B cell (primary cell): ENCODE measurements at regions not wholly inside any gene's neighbourhood (a gene's known extent, or its start where the extent isn't known, plus 50 kb on each side); places are given as distances from the start of the nearest gene placed in this dataset.

Source experiments
- ATAC-seq: fragments of 200-7000 bp; cut with Tn5 transposase; one replicate; pipeline ENCODE4 v1.10.0; 2021; ENCODE audit warnings: low read depth, mild to moderate bottlenecking, moderate number of reproducible peaks, moderate library complexity
- CTCF ChIA-PET: fragments of 350-600 bp; sonication (Branson Sonifier 250); formaldehyde crosslinking; loops from one replicate; lab custom pipeline; 2021; ENCODE audit warnings: antibody characterized with exemption, inconsistent platforms; lab: Charles Lee
- POLR2A ChIA-PET: fragments of 350-600 bp; sonication (Branson Sonifier 250); formaldehyde crosslinking; loops from one replicate; lab custom pipeline; 2021; ENCODE audit warnings: antibody characterized with exemption; lab: Charles Lee
- DNase-seq: peaks from one replicate; pipeline ENCODE4 v3.0.0; 2013
- H2AFZ ChIP-seq: 2 replicates; pipeline ENCODE4 v1.6.1; 2012; ENCODE audit warnings: mild to moderate bottlenecking, low read depth, low read length; ENCODE audit not compliant: insufficient read depth, poor library complexity, severe bottlenecking
- H3K27ac ChIP-seq, 2 donors: 1 replicate in 1 of 2; 2 replicates in 1 of 2; pipeline ENCODE4 v1.5.1; 2012 to 2013; ENCODE audit warnings: low read length in 2 of 2, mild to moderate bottlenecking in 2 of 2, moderate library complexity in 1 of 2
- H3K27me3 ChIP-seq, 4 experiments: fragments of 200-600 bp in 1 of 4; sonication (generic) in 1 of 4; replicated peaks in 1 of 4; 1 replicate in 2 of 4; 2 replicates in 2 of 4; pipeline versions ENCODE4 v1.6.1 to v1.7.0; 2013 to 2016; ENCODE audit warnings: low read length in 3 of 4, mild to moderate bottlenecking in 2 of 4, mixed read lengths in 1 of 4, moderate library complexity in 1 of 4; ENCODE audit not compliant: insufficient read depth in 4 of 4, control insufficient read depth in 3 of 4; ENCODE audit errors: control extremely low read depth in 1 of 4
- H3K36me3 ChIP-seq, 2 experiments: replicated peaks in 1 of 2; 1 replicate in 1 of 2; 2 replicates in 1 of 2; pipeline versions ENCODE4 v1.6.1 to v1.7.1; 2013; ENCODE audit warnings: low read length in 1 of 2; ENCODE audit not compliant: insufficient read depth in 2 of 2, control insufficient read depth in 1 of 2; ENCODE audit errors: control extremely low read depth in 1 of 2, extremely low read depth in 1 of 2
- H3K4me1 ChIP-seq, 2 donors: fragments of 200-600 bp in 1 of 2; sonication (generic) in 1 of 2; 1 replicate in 1 of 2; 2 replicates in 1 of 2; pipeline versions ENCODE4 v1.5.1 to v1.6.1; 2013 to 2017; ENCODE audit warnings: low read length in 2 of 2; ENCODE audit not compliant: control insufficient read depth in 2 of 2, insufficient read depth in 2 of 2
- H3K4me2 ChIP-seq: replicated peaks from 2 replicates; pipeline ENCODE3; 2012; ENCODE audit warnings: mild to moderate bottlenecking, low read depth, low read length; ENCODE audit not compliant: poor library complexity, severe bottlenecking
- H3K4me3 ChIP-seq, 5 experiments: fragments of 200-600 bp in 1 of 5; sonication (generic) in 1 of 5; 1 replicate in 3 of 5; 2 replicates in 2 of 5; pipeline versions ENCODE4 v1.5.1 to v1.7.0; 2011 to 2016; ENCODE audit warnings: low read length in 4 of 5, mild to moderate bottlenecking in 4 of 5, low read depth in 2 of 5, control low read depth in 1 of 5, moderate library complexity in 1 of 5; ENCODE audit not compliant: insufficient read depth in 1 of 5; ENCODE audit errors: control extremely low read depth in 1 of 5, extremely low read depth in 1 of 5
- H3K79me2 ChIP-seq: fragments of 200-600 bp; sonication (generic); one replicate; pipeline ENCODE4 v1.6.0; 2016; ENCODE audit warnings: low read length; ENCODE audit not compliant: control insufficient read depth, insufficient read depth
- H3K9ac ChIP-seq: fragments of 200-600 bp; sonication (generic); 2 replicates; pipeline ENCODE4 v1.6.1; 2017; ENCODE audit warnings: mild to moderate bottlenecking, low read length, moderate library complexity
- H3K9me3 ChIP-seq, 3 donors: one replicate each; pipeline versions ENCODE4 v1.6.1 to v1.7.1; 2013; ENCODE audit warnings: low read length in 2 of 3; ENCODE audit not compliant: control insufficient read depth in 2 of 3, insufficient read depth in 1 of 3; ENCODE audit errors: control extremely low read depth in 1 of 3
- H4K20me1 ChIP-seq: 2 replicates; pipeline ENCODE4 v1.6.0; 2012; ENCODE audit warnings: mild to moderate bottlenecking, low read length; ENCODE audit not compliant: insufficient read depth, control insufficient read depth, poor library complexity, severe bottlenecking
- H3K27ac Mint-ChIP-seq: one replicate; pipeline ENCODE4 v1.8.0; 2021; ENCODE audit warnings: mixed read lengths
- H3K27me3 Mint-ChIP-seq: one replicate; pipeline ENCODE4 v1.8.0; 2021; ENCODE audit warnings: mixed read lengths
- H3K4me1 Mint-ChIP-seq: one replicate; pipeline ENCODE4 v1.8.0; 2021; ENCODE audit warnings: mixed read lengths
- H3K4me3 Mint-ChIP-seq: one replicate; pipeline ENCODE4 v1.8.0; 2021; ENCODE audit warnings: mixed read lengths
- H3K9me3 Mint-ChIP-seq: one replicate; pipeline ENCODE4 v1.8.0; 2022; ENCODE audit warnings: mixed read lengths; ENCODE audit not compliant: insufficient read depth
- CTCF ChIP-seq: fragments of 200-600 bp; IDR thresholded peaks from one replicate; pipeline ENCODE4 v1.8.0; 2022; ENCODE audit warnings: antibody characterized with exemption, mild to moderate bottlenecking
- EZH2 ChIP-seq: IDR thresholded peaks from 2 replicates; pipeline ENCODE4 v1.6.1; 2012; ENCODE audit warnings: borderline replicate concordance, low read depth, mild to moderate bottlenecking, moderate library complexity, low read length; ENCODE audit not compliant: insufficient read depth, poor library complexity, severe bottlenecking
- WGBS: methylation state at CpG from one replicate; pipeline ENCODE4 v1.1.5; 2013; ENCODE audit warnings: missing lambda C conversion rate; ENCODE audit not compliant: insufficient coverage; 5-methylcytosine and 5-hydroxymethylcytosine counted together
- intact Hi-C: fragments of 100-400 bp; cut with micrococcal nuclease; formaldehyde crosslinking; loops from one replicate; pipeline ENCODE4 v1.10.0; 2022

GRCh38 chr7:108770981-108771745 lies 201.5 kb downstream of the DNAJB9 start:
- no peaks in the 10 kb centered on the region for H3K36me3 ChIP-seq
- no peaks in the 10 kb centered on the region for H4K20me1 ChIP-seq
- no peak overlapping the region for H3K27ac Mint-ChIP-seq
- H3K9me3 ChIP-seq, result no peaks in the 10 kb centered on the region
- H3K27ac ChIP-seq, result no peak overlapping the region
- no peak overlapping the region for H3K4me2 ChIP-seq
- no peaks in the 10 kb centered on the region for H3K27me3 ChIP-seq
- 45% methylated on average over 2 of the region's 3 CpGs for WGBS
- H3K4me1 ChIP-seq, result no peaks in the 10 kb centered on the region
- no peak overlapping the region for H2AFZ ChIP-seq
- H3K27me3 Mint-ChIP-seq, result no peaks in the 10 kb centered on the region
- DNase-seq, result no peak
- ChIA-PET CTCF (no interaction called here), POLR2A (no interaction called here)
- H3K9ac ChIP-seq, result no peak overlapping the region
- H3K4me1 Mint-ChIP-seq, result no peaks in the 10 kb centered on the region
- no peak overlapping the region for H3K4me3 ChIP-seq
- H3K9me3 Mint-ChIP-seq, result no peaks in the 10 kb centered on the region
- intact Hi-C loops, result no loop called here
- H3K79me2 ChIP-seq, result no peaks in the 10 kb centered on the region
- no peak overlapping the region for H3K4me3 Mint-ChIP-seq
- TF ChIP-seq CTCF, result no peak
- no peak for ATAC-seq

- no peak overlapping the region for H3K4me2 ChIP-seq
- intact Hi-C loops, result no loop called here
- POLR2A ChIA-PET, result no interaction called here
- no peaks in the 10 kb centered on the region for H3K9me3 ChIP-seq
- H4K20me1 ChIP-seq, result no peaks in the 10 kb centered on the region
- no peak for ATAC-seq
- TF ChIP-seq CTCF, result no peak
- TF ChIP-seq EZH2, result no peak
- Mint-ChIP-seq H3K4me1 (no peaks in the 10 kb centered on the region), H3K9me3 (no peaks in the 10 kb centered on the region), H3K27me3 (no peaks in the 10 kb centered on the region), H3K27ac (no peak overlapping the region), H3K4me3 (no peak overlapping the region)
- H3K4me1 ChIP-seq, result no peaks in the 10 kb centered on the region
- no peak for DNase-seq
- no peaks in the 10 kb centered on the region for H3K36me3 ChIP-seq
- H2AFZ ChIP-seq, result no peak overlapping the region
- no peaks in the 10 kb centered on the region for H3K27me3 ChIP-seq
- CTCF ChIA-PET, result no interaction called here
- H3K27ac ChIP-seq, result no peak overlapping the region
- no peaks in the 10 kb centered on the region for H3K79me2 ChIP-seq
- H3K4me3 ChIP-seq, result no peak overlapping the region
- H3K9ac ChIP-seq, result no peak overlapping the region
- no CpG with 5 or more reads among the region's 2 CpGs for WGBS
Measured at GRCh38 chr7:108771853-108772252, 202.2 kb downstream of the DNAJB9 start.
